Activated CD4-positive, alpha-beta T cell treated with anti-CD3 and anti-CD28 coated beads for 36 hours (primary cell): ENCODE measurements at regions not wholly inside any gene's neighbourhood (a gene's known extent, or its start where the extent isn't known, plus 50 kb on each side); places are given as distances from the start of the nearest gene placed in this dataset.

Experiments used
- ATAC-seq: fragments of 200-7000 bp; cut with Tn5 transposase; one replicate; pipeline ENCODE4 v1.10.0; 2021; ENCODE audit warnings: mild to moderate bottlenecking, moderate library complexity
- CTCF ChIA-PET: fragments of 350-600 bp; sonication (Branson Sonifier 250); formaldehyde crosslinking; loops from one replicate; lab custom pipeline; 2021; ENCODE audit warnings: antibody characterized with exemption; lab: Charles Lee
- POLR2A ChIA-PET: fragments of 350-600 bp; sonication (Branson Sonifier 250); formaldehyde crosslinking; loops from one replicate; lab custom pipeline; 2021; ENCODE audit warnings: antibody characterized with exemption, inconsistent platforms; lab: Charles Lee
- DNase-seq: peaks from one replicate; pipeline ENCODE4 v3.0.0-alpha.2; 2020
- H3K27ac Mint-ChIP-seq: one replicate; pipeline ENCODE4 v1.8.0; 2021; ENCODE audit warnings: mixed read lengths
- H3K27me3 Mint-ChIP-seq: one replicate; pipeline ENCODE4 v1.8.0; 2021; ENCODE audit warnings: mixed read lengths
- H3K36me3 Mint-ChIP-seq: one replicate; pipeline ENCODE4 v1.8.0; 2021; ENCODE audit warnings: low read depth, mixed read lengths
- H3K4me1 Mint-ChIP-seq: one replicate; pipeline ENCODE4 v1.8.0; 2021; ENCODE audit warnings: mixed read lengths
- H3K4me3 Mint-ChIP-seq: one replicate; pipeline ENCODE4 v1.8.0; 2021; ENCODE audit warnings: mild to moderate bottlenecking, moderate library complexity, mixed read lengths
- H3K9me3 Mint-ChIP-seq: one replicate; pipeline ENCODE4 v1.8.0; 2021; ENCODE audit warnings: low read depth, mixed read lengths
- intact Hi-C, 2 experiments: fragments of 100-400 bp; cut with DNase I in 1 of 2; cut with micrococcal nuclease in 1 of 2; formaldehyde crosslinking; loops; one replicate each; pipeline versions ENCODE4 v1.14.2 to v1.15.1; 2022 to 2024; cut with DNase I, micrococcal nuclease

DNA sequence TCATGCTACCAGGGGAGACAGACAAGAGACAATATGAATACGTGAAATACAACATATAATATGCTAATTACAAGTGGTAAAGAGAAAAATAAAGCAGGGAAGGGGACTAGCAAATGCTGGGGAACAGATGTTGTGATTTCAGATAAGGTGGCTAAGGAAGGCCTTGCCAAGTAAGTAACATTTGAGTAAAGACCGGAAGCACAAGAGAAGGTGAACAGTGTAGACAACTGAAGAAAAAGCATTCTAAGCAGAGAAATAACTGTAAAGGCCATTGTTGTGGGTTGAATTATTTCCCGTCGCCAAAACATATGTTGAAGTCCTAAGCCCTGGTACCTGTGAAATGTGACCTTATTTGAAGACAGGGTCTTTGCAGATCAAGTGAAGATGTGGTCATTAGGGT lies 63.7 kb upstream of the EED start:
- no peak for DNase-seq
- Mint-ChIP-seq H3K9me3 (no peaks in the 10 kb centered on the region), H3K27me3 (no peaks in the 10 kb centered on the region), H3K4me1 (peaks cover 25% of the 10 kb centered on the region), H3K36me3 (peaks cover 2% of the 10 kb centered on the region), H3K27ac (no peak overlapping the region), H3K4me3 (no peak overlapping the region)
- ChIA-PET CTCF (no interaction called here), POLR2A (interaction anchor here (0.5 kb wide), 1 partner anchor 13 kb away, joined by 4 read pairs; no protein-coding TSS in a partner anchor)
- no peak for ATAC-seq
- intact Hi-C loops = no loop called here

DNA sequence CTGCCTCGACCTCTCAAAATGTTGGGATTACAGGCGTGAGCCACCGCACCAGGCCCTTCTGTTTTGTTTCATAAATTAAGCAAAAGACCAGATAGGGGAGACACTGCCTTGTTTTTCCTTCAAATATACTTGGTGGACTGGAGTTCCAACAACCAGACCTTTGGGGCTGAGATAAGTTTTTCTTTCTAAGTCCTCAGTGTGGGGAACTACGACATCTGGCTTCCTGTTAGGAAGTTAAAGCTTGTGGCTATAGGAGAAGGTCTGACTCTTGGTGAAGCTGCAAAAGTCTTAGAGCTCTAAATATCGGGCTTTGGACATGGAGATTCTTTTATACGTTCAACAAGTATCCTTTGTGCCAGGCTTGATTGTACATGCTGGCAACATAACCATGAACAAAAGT lies 64.1 kb upstream of the EED start:
- intact Hi-C loops = no loop called here
- no peak for ATAC-seq
- no peaks in the 10 kb centered on the region for H3K27me3 Mint-ChIP-seq
- ChIA-PET CTCF (interaction anchor here (1.4 kb wide), 1 partner anchor 13 kb away, joined by 4 read pairs; no protein-coding TSS in a partner anchor), POLR2A (interaction anchor here (0.5 kb wide), 1 partner anchor 13 kb away, joined by 4 read pairs; no protein-coding TSS in a partner anchor)
- DNase-seq = no peak
- peaks cover 28% of the 10 kb centered on the region for H3K4me1 Mint-ChIP-seq
- H3K9me3 Mint-ChIP-seq = no peaks in the 10 kb centered on the region
- no peak overlapping the region for H3K27ac Mint-ChIP-seq
- peaks cover 2% of the 10 kb centered on the region for H3K36me3 Mint-ChIP-seq
- no peak overlapping the region for H3K4me3 Mint-ChIP-seq

DNA sequence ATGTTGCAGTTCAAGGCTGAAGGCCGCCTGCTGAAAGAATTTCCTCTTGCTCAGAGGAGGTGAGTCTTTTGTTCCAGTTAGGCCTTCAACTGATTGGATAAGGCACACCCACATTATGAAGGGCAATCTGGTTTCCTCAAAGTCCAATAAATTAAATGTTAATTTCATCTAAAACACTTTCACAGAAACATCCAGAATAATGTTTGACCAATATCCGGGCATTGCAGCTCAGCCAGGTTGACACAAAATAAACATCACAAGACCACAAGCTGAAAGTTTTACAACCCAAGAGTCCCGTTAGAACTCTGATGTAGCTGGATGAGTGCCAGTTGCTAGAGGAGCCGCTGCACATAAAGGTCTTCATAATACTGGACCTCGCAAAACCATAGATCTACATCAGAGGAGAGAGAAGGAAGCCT lies 64.9 kb upstream of the EED start:
- Mint-ChIP-seq H3K4me3 (no peak overlapping the region), H3K36me3 (peaks cover 2% of the 10 kb centered on the region), H3K27ac (no peak overlapping the region), H3K27me3 (no peaks in the 10 kb centered on the region), H3K9me3 (no peaks in the 10 kb centered on the region), H3K4me1 (peaks cover 31% of the 10 kb centered on the region)
- CTCF ChIA-PET = interaction anchor here (0.6 to 1.4 kb wide), 2 partner anchors 14 to 184 kb away, joined by 3 to 4 read pairs; no protein-coding TSS in a partner anchor
- intact Hi-C loops = loop anchor here in 1 of 2 experiments (5.0 kb wide), 2 partner anchors 33 to 37 kb away; no protein-coding TSS in a partner anchor
- DNase-seq (no peak), ATAC-seq (no peak)
- POLR2A ChIA-PET = no interaction called here

DNA sequence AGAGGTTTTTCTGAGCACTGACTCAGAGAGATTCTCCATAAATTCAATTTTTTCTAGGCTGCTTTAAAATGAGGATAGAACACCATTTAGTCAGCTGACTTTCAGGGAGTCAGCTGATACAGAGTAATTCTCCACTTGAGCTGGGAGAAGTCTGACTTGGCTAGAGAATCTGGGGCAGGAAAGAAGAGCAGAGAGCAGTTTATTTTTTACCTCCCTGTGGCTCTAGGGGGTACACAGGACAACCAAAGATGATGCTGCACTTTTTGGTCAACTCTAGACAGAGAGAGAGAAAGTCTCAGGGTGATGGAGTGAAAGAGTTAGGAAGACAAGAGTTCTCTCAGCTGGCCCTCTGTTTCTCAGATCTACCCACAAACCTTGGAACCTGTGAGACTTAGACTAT lies 67.3 kb upstream of the EED start:
- ChIA-PET POLR2A (interaction anchor here (0.7 to 1.4 kb wide), 3 partner anchors 24 to 109 kb away, joined by 4 to 6 read pairs (median 4); no protein-coding TSS in a partner anchor), CTCF (interaction anchor here (1.0 to 1.9 kb wide), 4 partner anchors 9 to 110 kb away, joined by 3 to 4 read pairs (median 4); no protein-coding TSS in a partner anchor)
- no peak for ATAC-seq

DNA sequence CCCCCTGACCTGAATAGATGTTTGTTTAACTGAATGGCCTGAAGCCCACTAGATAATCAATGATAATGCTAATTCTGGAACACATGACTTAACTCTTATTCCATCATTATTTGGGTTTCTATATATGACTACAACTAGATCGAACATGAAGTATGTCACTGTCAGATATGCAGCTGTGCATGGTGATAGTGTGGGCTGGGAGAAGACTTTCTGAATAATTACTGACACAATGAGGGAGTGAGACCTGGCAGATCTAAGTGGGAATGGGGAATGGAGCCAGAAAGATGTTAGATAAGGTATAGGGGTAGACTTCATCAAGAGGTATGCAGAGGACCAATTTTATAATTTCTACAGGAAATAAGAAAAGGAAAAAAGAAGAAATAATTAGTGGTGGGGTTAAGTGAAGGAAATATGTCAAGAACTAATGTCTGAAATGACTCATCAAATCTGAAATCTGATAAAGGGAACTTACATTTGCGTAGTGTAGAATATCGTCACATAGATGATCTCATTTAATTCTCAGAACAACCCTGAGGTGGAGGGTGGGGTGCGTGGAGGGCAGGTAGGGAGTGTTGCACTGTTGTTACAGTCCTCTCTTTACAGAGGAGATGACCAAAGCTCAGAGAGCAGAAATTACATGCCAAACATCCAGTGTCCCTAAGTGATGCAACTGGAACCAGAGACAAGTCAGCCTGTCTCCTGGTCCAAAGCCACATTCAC lies 68.2 kb upstream of the EED start:
- ATAC-seq = peak; percentile 90
- Mint-ChIP-seq H3K27ac (peak overlapping the region; percentile 79), H3K36me3 (peaks cover 2% of the 10 kb centered on the region), H3K27me3 (no peaks in the 10 kb centered on the region), H3K4me1 (peaks cover 31% of the 10 kb centered on the region), H3K4me3 (peak overlapping the region; percentile 17), H3K9me3 (no peaks in the 10 kb centered on the region)
- intact Hi-C loops = loop anchor here (1.0 to 5.0 kb wide), 6 partner anchors 17 to 129 kb away; no protein-coding TSS in a partner anchor
- DNase-seq = peak; percentile 76
- POLR2A ChIA-PET = interaction anchor here (0.6 to 1.4 kb wide), 4 partner anchors 17 to 117 kb away, joined by 4 to 6 read pairs (median 5); no protein-coding TSS in a partner anchor
- CTCF ChIA-PET = interaction anchor here (0.6 to 1.8 kb wide), 6 partner anchors 15 to 109 kb away, joined by 3 to 4 read pairs (median 4); no protein-coding TSS in a partner anchor

More for the DNA sequence above, 67.3 kb upstream of the EED start:
- Mint-ChIP-seq H3K4me1 (peaks cover 31% of the 10 kb centered on the region), H3K36me3 (peaks cover 2% of the 10 kb centered on the region), H3K27ac (peak overlapping the region; percentile 90), H3K9me3 (no peaks in the 10 kb centered on the region), H3K4me3 (no peak overlapping the region), H3K27me3 (no peaks in the 10 kb centered on the region)
- DNase-seq = no peak
- intact Hi-C loops = loop anchor here (2.0 to 5.0 kb wide), 3 partner anchors 35 to 61 kb away; no protein-coding TSS in a partner anchor

DNA sequence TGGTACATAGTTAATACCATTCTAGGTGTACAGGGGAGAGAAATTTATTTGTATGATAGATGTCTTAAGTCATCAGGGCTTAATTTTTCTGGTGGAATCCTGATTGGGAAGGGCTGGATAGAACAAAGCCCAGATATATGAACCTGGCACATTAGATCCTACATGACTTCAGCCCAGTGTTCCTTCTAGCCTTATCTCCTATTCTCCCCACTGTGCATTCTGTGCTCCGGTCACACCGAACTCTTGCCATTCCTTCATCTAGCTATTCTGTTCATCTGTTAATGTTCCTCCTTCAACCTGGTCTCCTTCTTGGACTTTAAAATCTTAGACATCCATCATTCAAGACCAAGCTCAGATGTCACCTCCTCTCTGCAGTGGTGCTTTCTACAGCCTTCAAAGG lies 68.9 kb upstream of the EED start:
- CTCF ChIA-PET = interaction anchor here (0.6 to 1.5 kb wide), 3 partner anchors 8 to 109 kb away, joined by 3 to 5 read pairs (median 3); no protein-coding TSS in a partner anchor
- no peak for DNase-seq
- Mint-ChIP-seq H3K9me3 (no peaks in the 10 kb centered on the region), H3K36me3 (peaks cover 2% of the 10 kb centered on the region), H3K4me1 (peaks cover 31% of the 10 kb centered on the region), H3K27me3 (no peaks in the 10 kb centered on the region), H3K4me3 (no peak overlapping the region), H3K27ac (peak overlapping the region; percentile 79)
- intact Hi-C loops = loop anchor here (1.0 to 5.0 kb wide), 6 partner anchors 18 to 128 kb away; no protein-coding TSS in a partner anchor
- ATAC-seq = no peak
- POLR2A ChIA-PET = interaction anchor here (1.2 kb wide), 1 partner anchor 18 kb away, joined by 4 read pairs; no protein-coding TSS in a partner anchor

DNA sequence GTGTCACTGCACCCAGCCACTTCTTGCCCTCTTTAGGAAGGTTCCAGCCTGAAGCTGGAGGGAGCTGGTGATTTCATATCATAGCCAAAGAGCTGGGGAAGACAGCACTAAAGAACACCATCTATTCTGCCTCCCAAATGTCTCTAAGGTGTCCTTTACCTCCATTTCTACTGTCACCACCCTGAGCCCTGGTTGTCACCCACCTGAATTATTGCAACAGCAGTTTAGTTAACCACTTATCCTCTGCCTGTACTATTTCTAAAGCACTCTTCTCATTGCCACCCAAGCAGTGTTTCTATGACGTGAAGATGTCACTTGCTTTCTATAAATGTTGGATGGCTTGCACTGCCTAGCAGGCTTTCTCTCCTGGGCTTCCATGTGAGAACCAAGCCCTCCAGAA lies 69.4 kb upstream of the EED start:
- no peaks in the 10 kb centered on the region for H3K9me3 Mint-ChIP-seq
- ChIA-PET POLR2A (no interaction called here), CTCF (interaction anchor here (0.6 to 1.5 kb wide), 2 partner anchors 8 to 109 kb away, joined by 3 to 5 read pairs; no protein-coding TSS in a partner anchor)
- intact Hi-C loops = loop anchor here in 1 of 2 experiments (5.0 kb wide), 2 partner anchors 33 to 37 kb away; no protein-coding TSS in a partner anchor
- no peak overlapping the region for H3K27ac Mint-ChIP-seq
- DNase-seq = no peak
- peaks cover 31% of the 10 kb centered on the region for H3K4me1 Mint-ChIP-seq
- H3K4me3 Mint-ChIP-seq = no peak overlapping the region
- ATAC-seq = no peak
- peaks cover 2% of the 10 kb centered on the region for H3K36me3 Mint-ChIP-seq
- no peaks in the 10 kb centered on the region for H3K27me3 Mint-ChIP-seq

DNA sequence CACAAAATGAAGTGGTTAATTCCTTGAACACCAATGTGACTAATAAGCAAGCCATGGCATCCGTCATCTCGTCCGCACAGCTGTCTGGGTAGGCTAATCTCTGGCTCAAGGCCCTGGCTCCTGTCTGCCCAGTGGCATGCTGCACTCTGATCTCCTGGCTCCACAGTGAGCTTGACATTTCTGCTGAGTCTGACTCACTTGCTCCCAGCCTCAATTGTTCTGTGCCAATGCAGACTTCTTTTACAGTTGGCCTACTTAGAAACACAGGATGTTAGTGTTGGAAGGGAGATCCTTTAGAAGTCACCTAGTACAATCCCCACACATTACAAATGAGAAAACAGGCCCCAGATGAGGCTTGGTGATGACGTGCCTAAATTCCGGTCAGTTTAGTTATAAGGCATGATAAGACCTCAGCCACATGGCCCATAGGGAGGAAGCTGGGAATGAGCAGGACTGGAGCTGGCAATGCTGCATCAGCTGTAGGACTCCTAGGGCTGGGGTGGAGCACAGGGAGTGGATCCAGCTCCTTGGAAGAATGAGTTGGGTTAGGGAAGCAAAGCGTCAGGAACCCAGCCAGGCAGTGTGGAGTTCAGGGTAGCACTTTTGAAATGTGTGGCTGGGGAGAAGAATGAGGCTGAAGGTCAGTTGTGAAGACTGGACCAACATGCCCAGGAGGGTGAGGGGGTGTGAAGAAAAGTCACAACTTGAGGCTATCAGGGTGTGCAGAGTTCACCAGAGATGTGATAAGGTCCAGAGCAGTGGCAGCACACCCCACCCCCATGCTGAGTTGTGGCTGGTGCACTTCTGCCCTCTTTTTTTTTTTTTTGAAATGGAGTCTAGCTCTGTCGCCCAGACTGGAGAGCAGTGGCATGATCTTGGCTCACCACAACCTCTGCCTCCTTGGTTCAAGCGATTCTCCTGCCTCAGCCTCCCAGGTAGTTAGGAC lies 70.2 kb upstream of the EED start:
- peak; percentile 18 for ATAC-seq
- intact Hi-C loops = loop anchor here in 1 of 2 experiments (5.0 kb wide), 2 partner anchors 32 to 38 kb away; no protein-coding TSS in a partner anchor
- Mint-ChIP-seq H3K4me1 (peaks cover 31% of the 10 kb centered on the region), H3K4me3 (no peak overlapping the region), H3K9me3 (no peaks in the 10 kb centered on the region), H3K27me3 (no peaks in the 10 kb centered on the region), H3K36me3 (peaks cover 2% of the 10 kb centered on the region), H3K27ac (no peak overlapping the region)
- DNase-seq = peak; percentile 30
- CTCF ChIA-PET = interaction anchor here (1.1 to 1.5 kb wide), 3 partner anchors 9 to 118 kb away, joined by 3 to 5 read pairs (median 3); no protein-coding TSS in a partner anchor
- POLR2A ChIA-PET = interaction anchor here (0.5 kb wide), 1 partner anchor 33 kb away, joined by 3 read pairs; no protein-coding TSS in a partner anchor

DNA sequence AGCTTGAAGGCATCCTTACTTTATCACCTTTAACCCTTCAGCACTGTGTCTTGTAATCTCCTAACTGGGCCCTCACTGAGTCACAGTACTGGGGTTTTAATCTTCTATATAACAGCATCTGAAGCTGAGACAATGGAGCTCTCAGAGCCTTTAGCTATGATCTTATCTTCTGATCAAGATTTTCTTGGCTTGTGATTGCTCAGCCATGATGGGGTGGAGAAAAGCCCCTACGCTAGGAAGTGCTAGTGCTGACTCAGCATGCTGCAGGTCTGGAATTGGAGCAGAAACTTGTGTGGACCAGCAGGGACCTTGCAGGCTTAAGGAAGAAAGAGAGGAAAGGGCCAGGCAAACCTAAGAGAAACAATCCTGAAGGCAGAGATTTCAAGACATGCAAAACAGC lies 71.7 kb upstream of the EED start:
- Mint-ChIP-seq H3K9me3 (no peaks in the 10 kb centered on the region), H3K4me3 (no peak overlapping the region), H3K36me3 (no peaks in the 10 kb centered on the region), H3K27ac (no peak overlapping the region), H3K4me1 (peaks cover 25% of the 10 kb centered on the region), H3K27me3 (no peaks in the 10 kb centered on the region)
- ATAC-seq = peak; percentile 36
- ChIA-PET POLR2A (no interaction called here), CTCF (interaction anchor here (0.6 to 1.7 kb wide), 7 partner anchors 14 to 557 kb away, joined by 3 to 4 read pairs (median 3); partner anchors contain the start of gene PICALM)
- intact Hi-C loops = no loop called here
- no peak for DNase-seq

DNA sequence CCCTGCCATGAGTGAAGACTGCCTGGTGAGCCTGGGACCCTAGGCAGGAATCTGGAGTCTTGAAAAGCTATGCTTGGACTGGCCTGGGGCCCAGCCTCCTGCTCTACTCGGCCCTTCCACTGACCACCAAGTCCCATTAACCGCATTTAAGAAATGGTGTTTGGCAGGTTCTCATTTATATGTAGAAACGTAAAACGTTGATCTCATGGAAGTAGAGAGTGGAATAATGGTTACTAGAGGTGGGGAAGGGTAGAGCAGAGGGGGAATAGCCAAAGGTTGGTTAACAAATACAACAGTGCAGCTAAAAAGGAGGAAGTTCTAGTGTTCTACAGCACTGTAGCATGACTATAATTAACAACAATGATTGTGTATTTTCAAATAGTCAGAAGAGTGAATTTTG lies 72.9 kb upstream of the EED start:
- Mint-ChIP-seq H3K4me3 (no peak overlapping the region), H3K27ac (no peak overlapping the region), H3K9me3 (no peaks in the 10 kb centered on the region), H3K4me1 (peaks cover 14% of the 10 kb centered on the region), H3K36me3 (no peaks in the 10 kb centered on the region), H3K27me3 (no peaks in the 10 kb centered on the region)
- no peak for DNase-seq
- ATAC-seq = no peak
- intact Hi-C loops = no loop called here
- POLR2A ChIA-PET = no interaction called here
- CTCF ChIA-PET = interaction anchor here (1.1 to 3.1 kb wide), 2 partner anchors 21 to 22 kb away, joined by 3 to 12 read pairs; no protein-coding TSS in a partner anchor
